Heart right ventricle (tissue), 16 donors: ENCODE measurements at regions not wholly inside any gene's neighbourhood (a gene's known extent, or its start where the extent isn't known, plus 50 kb on each side); places are given as distances from the start of the nearest gene placed in this dataset.

Source experiments
- ATAC-seq, 8 donors: fragments of 200-7000 bp; cut with Tn5 transposase; one replicate each; pipeline ENCODE4 v1.9.1; 2020; ENCODE audit warnings: mild to moderate bottlenecking in 8 of 8, moderate library complexity in 8 of 8, moderate number of reproducible peaks in 1 of 8
- DNase-seq, 2 donors: peaks; one replicate each; pipeline ENCODE4 v3.0.0-alpha.2; 2020
- H3K27ac ChIP-seq, 10 donors: fragments of 200-600 bp; sonication (generic) in 2 of 10; one replicate each; pipeline versions ENCODE4 v1.5.0 to v1.8.0; 2020 to 2022; ENCODE audit warnings: mild to moderate bottlenecking in 3 of 10
- H3K27me3 ChIP-seq, 7 donors: fragments of 200-600 bp; one replicate each; pipeline ENCODE4 v1.8.0; 2021 to 2022; ENCODE audit warnings: mild to moderate bottlenecking in 2 of 7
- H3K36me3 ChIP-seq, 9 donors: fragments of 200-600 bp; sonication (generic) in 1 of 9; one replicate each; pipeline versions ENCODE4 v1.5.0 to v1.8.0; 2020 to 2022; ENCODE audit warnings: mild to moderate bottlenecking in 2 of 9
- H3K4me1 ChIP-seq, 9 donors: fragments of 200-600 bp; sonication (generic) in 1 of 9; one replicate each; pipeline versions ENCODE4 v1.5.0 to v1.8.0; 2020 to 2022; ENCODE audit warnings: mild to moderate bottlenecking in 4 of 9
- H3K4me3 ChIP-seq, 10 donors: fragments of 200-600 bp; sonication (generic) in 2 of 10; one replicate each; pipeline versions ENCODE4 v1.5.0 to v1.8.0; 2020 to 2022; ENCODE audit warnings: mild to moderate bottlenecking in 7 of 10, moderate library complexity in 2 of 10
- H3K9me3 ChIP-seq, 11 donors: fragments of 200-600 bp in 10 of 11; sonication (generic) in 2 of 11; one replicate each; pipeline versions ENCODE4 v1.5.0 to v1.8.0; 2013 to 2022; ENCODE audit warnings: mild to moderate bottlenecking in 2 of 11, control low read depth in 1 of 11, moderate library complexity in 1 of 11
- WGBS, 2 donors: extraction: QIAGEN DNeasy Blood & Tissue Kit; methylation state at CpG; one replicate each; pipeline ENCODE4 v1.1.7; 2013; ENCODE audit warnings: inconsistent platforms in 1 of 2; 5-methylcytosine and 5-hydroxymethylcytosine counted together
- intact Hi-C, 10 donors: fragments of 100-400 bp; cut with DNase I; formaldehyde crosslinking; loops; one replicate each; pipeline versions ENCODE4 v1.11.1 to v1.14.2; 2022
- TF ChIP-seq, protein P1 (sequence below), 9 donors: fragments of 200-600 bp; sonication (generic) in 2 of 9; IDR thresholded peaks; one replicate each; pipeline versions ENCODE4 v1.5.0 to v1.8.0; 2021 to 2022; ENCODE audit warnings: antibody characterized with exemption in 9 of 9, mild to moderate bottlenecking in 5 of 9, moderate library complexity in 1 of 9
- donor health status: Arrhythmogenic right ventricular cardiomyopathy.
- donor health status: ischemic (EF 13 %, LVEDD 7.1; RV severe dilation, severe dysfunction).
- donor health status: healthy with polysubstance abuse.
- donor health status: DM: no; HTN: yes; CAD: no.
- donor health status: DM: no; HTN: no; CAD: no.
- donor health status: ischemic (EF 25% LVEDD 6.9; RV normal size, moderate dysfunction).
- donor health status: ischemic (EF 25% LVEDD 5.7; RV mildly dilated, moderate dysfunction).
- donor health status: healthy.
- donor health status: DM: yes; HTN: yes; CAD: no.
- donor health status: Ischemic cardiomyopathy.
- donor health status: ischemic (EF 35%, LVEDD 5.7; RV mildly dilated, moderate dysfunction).
- donor health status: nonischemic (EF 11% LVEDD 7.7; RV severe dilation, severe dysfunction).
- donor health status: DM: yes; HTN: yes; CAD: no.
- donor health status: PGD.
- donor health status: ischemic (EF 29% LVEDD 5.4; RV normal size, mild dysfunction).
- donor health status: nonischemic (EF 23%, LVEDD 6.1; RV moderate dilation, normal function).

DNA sequence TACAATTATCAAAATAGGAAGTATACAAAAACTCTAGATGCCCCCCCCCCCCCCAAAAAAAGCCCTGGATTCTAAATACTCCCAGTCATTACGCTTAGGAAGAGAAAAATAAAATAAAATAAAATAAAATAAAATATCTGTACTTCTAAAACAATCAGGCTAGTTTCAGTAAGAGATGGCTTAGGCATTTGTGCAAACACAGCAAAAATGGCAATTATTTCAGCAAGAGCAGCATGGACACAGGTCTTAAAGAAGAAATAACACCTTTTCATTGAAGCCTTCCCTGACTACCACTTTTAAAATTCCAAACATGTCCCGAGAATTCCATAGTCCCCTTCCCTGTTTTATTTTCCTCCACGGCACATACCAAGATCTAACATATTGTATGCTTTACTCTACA lies 218.6 kb upstream of the POU5F2 start:
- no peak overlapping the region for H3K4me3 ChIP-seq
- H3K36me3 ChIP-seq: peaks cover 0 to 9% (median 0%) of the 10 kb centered on the region in 9 donors
- DNase-seq (no peak), ATAC-seq (no peak)
- no peak overlapping the region for H3K27ac ChIP-seq
- H3K4me1 ChIP-seq: no peaks in the 10 kb centered on the region
- TF ChIP-seq, protein P1, sequence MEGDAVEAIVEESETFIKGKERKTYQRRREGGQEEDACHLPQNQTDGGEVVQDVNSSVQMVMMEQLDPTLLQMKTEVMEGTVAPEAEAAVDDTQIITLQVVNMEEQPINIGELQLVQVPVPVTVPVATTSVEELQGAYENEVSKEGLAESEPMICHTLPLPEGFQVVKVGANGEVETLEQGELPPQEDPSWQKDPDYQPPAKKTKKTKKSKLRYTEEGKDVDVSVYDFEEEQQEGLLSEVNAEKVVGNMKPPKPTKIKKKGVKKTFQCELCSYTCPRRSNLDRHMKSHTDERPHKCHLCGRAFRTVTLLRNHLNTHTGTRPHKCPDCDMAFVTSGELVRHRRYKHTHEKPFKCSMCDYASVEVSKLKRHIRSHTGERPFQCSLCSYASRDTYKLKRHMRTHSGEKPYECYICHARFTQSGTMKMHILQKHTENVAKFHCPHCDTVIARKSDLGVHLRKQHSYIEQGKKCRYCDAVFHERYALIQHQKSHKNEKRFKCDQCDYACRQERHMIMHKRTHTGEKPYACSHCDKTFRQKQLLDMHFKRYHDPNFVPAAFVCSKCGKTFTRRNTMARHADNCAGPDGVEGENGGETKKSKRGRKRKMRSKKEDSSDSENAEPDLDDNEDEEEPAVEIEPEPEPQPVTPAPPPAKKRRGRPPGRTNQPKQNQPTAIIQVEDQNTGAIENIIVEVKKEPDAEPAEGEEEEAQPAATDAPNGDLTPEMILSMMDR (IDR thresholded peaks at IDR 0.05): no peak
- intact Hi-C loops: no loop called here
- 94 to 95% methylated on average over 3 of the region's 3 CpGs for WGBS, 2 donors
- H3K9me3 ChIP-seq: no peaks in the 10 kb centered on the region
- no peaks in the 10 kb centered on the region for H3K27me3 ChIP-seq

DNA sequence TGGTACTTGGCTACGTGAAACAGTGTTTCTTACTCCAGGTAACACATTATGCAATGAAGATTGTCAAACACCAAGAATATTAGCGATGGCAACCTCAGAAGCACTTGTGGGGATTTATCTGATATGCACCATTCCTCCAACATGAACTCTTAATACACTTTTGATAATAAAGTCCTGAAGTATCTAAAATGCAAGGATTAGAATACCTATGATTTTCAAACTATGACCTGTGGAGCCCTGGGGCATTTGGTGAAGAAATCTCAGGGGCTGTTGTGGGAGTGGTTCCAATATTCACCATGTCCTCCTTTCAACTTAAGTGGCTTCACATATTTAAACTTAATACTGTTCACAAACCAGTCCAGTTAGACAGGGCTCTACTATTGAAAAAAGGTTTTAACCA lies 214.6 kb upstream of the POU5F2 start:
- TF ChIP-seq, protein P1 (IDR thresholded peaks at IDR 0.05): no peak
- 95 to 97% methylated on average over 2 of the region's 2 CpGs for WGBS, 2 donors
- Histone ChIP-seq H3K27me3 (no peaks in the 10 kb centered on the region), H3K36me3 (peaks cover 0 to 14% (median 0%) of the 10 kb centered on the region in 9 donors), H3K27ac (no peak overlapping the region), H3K9me3 (no peaks in the 10 kb centered on the region), H3K4me3 (no peak overlapping the region), H3K4me1 (no peaks in the 10 kb centered on the region)
- intact Hi-C loops: no loop called here
- no peak for ATAC-seq
- no peak for DNase-seq

DNA sequence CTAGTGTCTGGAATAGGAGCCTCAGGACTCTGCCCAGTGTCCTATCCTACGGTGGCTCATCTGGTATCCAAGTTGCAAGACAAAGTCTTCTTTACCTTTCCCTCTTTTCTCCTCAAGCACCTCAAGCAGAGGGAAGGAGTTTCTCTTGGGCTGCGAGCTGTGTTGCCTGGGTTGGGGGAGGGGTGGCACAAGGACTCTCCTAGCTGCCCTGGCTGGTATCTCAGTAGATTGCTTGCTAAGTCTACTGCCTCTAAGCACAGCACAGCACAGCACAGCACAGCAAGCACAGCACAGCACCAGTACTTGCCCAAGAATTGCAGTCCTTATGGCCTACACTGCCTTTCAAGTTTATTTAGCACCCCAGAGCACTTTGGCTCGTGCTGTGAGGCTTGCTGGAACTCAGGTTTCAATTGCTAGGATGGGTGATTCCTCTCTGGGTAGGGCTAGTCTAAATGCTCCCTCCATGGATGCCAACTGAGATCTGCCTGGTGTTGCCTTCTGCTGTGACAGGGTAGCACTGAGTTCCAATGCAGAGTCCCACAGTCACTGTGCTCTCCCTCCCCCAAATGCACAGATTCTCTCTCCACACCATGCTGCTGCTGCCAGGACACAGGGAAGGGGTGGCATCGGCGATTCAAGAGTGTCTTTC lies 213.1 kb upstream of the POU5F2 start:
- ATAC-seq (no peak), DNase-seq (no peak)
- Histone ChIP-seq H3K9me3 (peaks cover 0 to 4% (median 0%) of the 10 kb centered on the region in 11 donors), H3K27ac (no peak overlapping the region), H3K27me3 (no peaks in the 10 kb centered on the region), H3K36me3 (peaks cover 0 to 14% (median 0%) of the 10 kb centered on the region in 9 donors), H3K4me3 (no peak overlapping the region), H3K4me1 (no peaks in the 10 kb centered on the region)
- WGBS, 2 donors: 95 to 97% methylated on average over 5 of the region's 5 CpGs
- TF ChIP-seq, protein P1 (IDR thresholded peaks at IDR 0.05): no peak
- intact Hi-C loops: no loop called here

DNA sequence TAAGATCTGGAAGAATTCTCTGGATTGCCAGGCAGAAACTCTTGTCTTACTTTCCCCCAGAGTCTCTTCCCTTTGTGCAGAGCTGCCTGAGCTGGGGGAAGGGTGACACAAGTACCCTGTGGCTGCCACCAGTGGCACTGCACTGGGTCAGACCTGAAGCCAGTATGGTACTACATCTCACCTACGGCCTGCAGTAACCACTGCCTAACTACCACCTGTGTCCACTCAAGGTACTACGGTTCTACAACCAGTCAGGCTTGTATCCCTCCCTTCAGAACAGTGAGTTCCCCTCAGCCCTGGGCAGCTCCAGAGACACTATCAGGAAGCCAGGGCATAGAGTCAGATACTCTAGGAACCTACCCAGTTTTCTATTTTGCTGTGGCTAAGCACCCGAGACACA lies 212.0 kb upstream of the POU5F2 start:
- peaks cover 0 to 10% (median 0%) of the 10 kb centered on the region in 11 donors for H3K9me3 ChIP-seq
- WGBS, 2 donors: 96 to 99% methylated on average over 3 of the region's 3 CpGs
- H3K27ac ChIP-seq: no peak overlapping the region
- intact Hi-C loops: no loop called here
- no peaks in the 10 kb centered on the region for H3K27me3 ChIP-seq
- ATAC-seq (no peak), DNase-seq (no peak)
- H3K4me1 ChIP-seq: no peaks in the 10 kb centered on the region
- no peak overlapping the region for H3K4me3 ChIP-seq
- peaks cover 0 to 14% (median 0%) of the 10 kb centered on the region in 9 donors for H3K36me3 ChIP-seq
- TF ChIP-seq, protein P1 (IDR thresholded peaks at IDR 0.05): no peak
